Right cardiac atrium (tissue), 5 donors: ENCODE measurements at regions not wholly inside any gene's neighbourhood (a gene's known extent, or its start where the extent isn't known, plus 50 kb on each side); places are given as distances from the start of the nearest gene placed in this dataset.

Experiments used
- ATAC-seq, 2 donors: fragments of 200-7000 bp; cut with Tn5 transposase; one replicate each; pipeline versions ENCODE4 v1.8.0 to v1.9.1; 2020; ENCODE audit warnings: moderate library complexity in 2 of 2, mild to moderate bottlenecking in 1 of 2
- DNase-seq, 3 donors: peaks; one replicate each; pipeline ENCODE4 v3.0.0-alpha.2; 2020
- H3K27ac ChIP-seq: one replicate; pipeline ENCODE4 v1.5.1; 2013; ENCODE audit warnings: mild to moderate bottlenecking, low read length, control low read depth, moderate library complexity
- H3K27me3 ChIP-seq: one replicate; pipeline ENCODE4 v1.6.1; 2013; ENCODE audit not compliant: control insufficient read depth, insufficient read depth
- H3K4me1 ChIP-seq: one replicate; pipeline ENCODE4 v1.6.1; 2013; ENCODE audit warnings: low read length; ENCODE audit not compliant: control insufficient read depth, insufficient read depth
- H3K4me3 ChIP-seq: one replicate; pipeline ENCODE4 v1.5.1; 2013; ENCODE audit warnings: low read length, control low read depth
- H3K9me3 ChIP-seq: one replicate; pipeline ENCODE4 v1.6.1; 2013; ENCODE audit warnings: low read length; ENCODE audit not compliant: control insufficient read depth
- WGBS: extraction: QIAGEN DNeasy Blood & Tissue Kit; methylation state at CpG from one replicate; pipeline ENCODE4 v1.1.7; 2013; 5-methylcytosine and 5-hydroxymethylcytosine counted together
- intact Hi-C, 4 donors: fragments of 100-400 bp; cut with DNase I; formaldehyde crosslinking; loops; one replicate each; pipeline versions ENCODE4 v1.11.0 to v1.14.0; 2022 to 2023
- donor health status: healthy with polysubstance abuse.
- donor health status: DM: no; HTN: yes; CAD: no.
- donor health status: DM: no; HTN: no; CAD: no.
- donor health status: DM: no; HTN: yes; CAD: no; lungs with severe emphysema.
- donor health status: DM: yes; HTN: yes; CAD: no.

- no peak for DNase-seq
- no peak overlapping the region for H3K27ac ChIP-seq
- H3K4me3 ChIP-seq, result no peak overlapping the region
- H3K4me1 ChIP-seq, result peaks cover 23% of the 10 kb centered on the region
- 67% methylated on average over 4 of the region's 4 CpGs for WGBS
- H3K9me3 ChIP-seq, result no peaks in the 10 kb centered on the region
- intact Hi-C loops, result loop anchor here in 2 of 4 donors (10.0 kb wide), 2 partner anchors 59 to 61 kb away; partner anchors contain the start of gene ARHGAP35 (in 1 of the 2)
- no peaks in the 10 kb centered on the region for H3K27me3 ChIP-seq
- peak in 1 of 2 donors; percentile 20 for ATAC-seq
Measured at GRCh38 chr19:46925548-46925950, 64.8 kb downstream of the ARHGAP35 start.

GRCh38 chr19:46926170-46927071 lies 65.6 kb downstream of the ARHGAP35 start:
- no peak for DNase-seq
- ATAC-seq, result no peak
- H3K4me3 ChIP-seq, result no peak overlapping the region

GRCh38 chr19:46927106-46927505 lies 66.3 kb downstream of the ARHGAP35 start:
- ATAC-seq (no peak), DNase-seq (no peak)
- Histone ChIP-seq H3K4me3 (no peak overlapping the region), H3K9me3 (no peaks in the 10 kb centered on the region), H3K27ac (peak overlapping the region; percentile 48), H3K4me1 (peaks cover 27% of the 10 kb centered on the region), H3K27me3 (no peaks in the 10 kb centered on the region)
- intact Hi-C loops, result loop anchor here in 2 of 4 donors (10.0 kb wide), 2 partner anchors 58 to 62 kb away; partner anchors contain the start of gene ARHGAP35 (in 1 of the 2)
- WGBS, result 57% methylated on average over 6 of the region's 6 CpGs

More at GRCh38 chr19:46926170-46927071, 65.6 kb downstream of the ARHGAP35 start:
- Histone ChIP-seq H3K27me3 (no peaks in the 10 kb centered on the region), H3K27ac (peak overlapping the region; percentile 33), H3K4me1 (peaks cover 27% of the 10 kb centered on the region), H3K9me3 (no peaks in the 10 kb centered on the region)
- WGBS, result 71% methylated on average over 9 of the region's 9 CpGs
- intact Hi-C loops, result loop anchor here in 2 of 4 donors (10.0 kb wide), 2 partner anchors 58 to 62 kb away; partner anchors contain the start of gene ARHGAP35 (in 1 of the 2)

GRCh38 chr19:46927893-46928292 lies 67.1 kb downstream of the ARHGAP35 start:
- 43% methylated on average over 4 of the region's 4 CpGs for WGBS
- H3K27ac ChIP-seq, result peak overlapping the region; percentile 69
- no peaks in the 10 kb centered on the region for H3K9me3 ChIP-seq
- no peak overlapping the region for H3K4me3 ChIP-seq
- DNase-seq (no peak), ATAC-seq (no peak)
- peaks cover 27% of the 10 kb centered on the region for H3K4me1 ChIP-seq
- no peaks in the 10 kb centered on the region for H3K27me3 ChIP-seq
- intact Hi-C loops, result loop anchor here in 2 of 4 donors (10.0 kb wide), 2 partner anchors 57 to 63 kb away; partner anchors contain the start of gene ARHGAP35 (in 1 of the 2)

- DNase-seq (no peak), ATAC-seq (no peak)
- H3K9me3 ChIP-seq, result no peaks in the 10 kb centered on the region
- intact Hi-C loops, result loop anchor here in 2 of 4 donors (10.0 kb wide), 2 partner anchors 56 to 64 kb away; partner anchors contain the start of gene ARHGAP35 (in 1 of the 2)
- peaks cover 27% of the 10 kb centered on the region for H3K4me1 ChIP-seq
- 75% methylated on average over 5 of the region's 5 CpGs for WGBS
- H3K4me3 ChIP-seq, result no peak overlapping the region
- no peaks in the 10 kb centered on the region for H3K27me3 ChIP-seq
- H3K27ac ChIP-seq, result no peak overlapping the region
Measured at GRCh38 chr19:46928951-46929350, 68.2 kb downstream of the ARHGAP35 start.

DNA sequence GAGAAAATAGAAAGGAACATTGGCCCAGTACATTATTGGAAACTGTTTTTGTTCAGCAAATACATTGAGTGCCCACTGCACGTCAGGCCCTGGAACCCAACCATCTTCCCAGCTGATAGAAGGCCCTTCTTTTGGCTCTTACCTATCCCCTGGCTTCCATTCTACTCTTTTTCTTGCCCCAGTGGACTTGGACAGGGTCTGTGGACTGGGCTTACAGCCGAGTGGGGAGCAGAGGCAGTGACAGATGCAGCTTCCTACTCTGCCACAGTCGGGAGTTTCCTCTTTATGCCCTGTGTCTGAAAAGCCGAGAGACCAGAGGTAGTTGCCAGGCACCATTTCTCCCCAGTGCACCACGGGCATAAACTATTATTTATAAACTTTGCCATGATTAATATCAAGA lies 70.4 kb downstream of the ARHGAP35 start:
- H3K4me1 ChIP-seq, result peaks cover 12% of the 10 kb centered on the region
- 35% methylated on average over 5 of the region's 5 CpGs for WGBS
- no peak overlapping the region for H3K4me3 ChIP-seq
- no peaks in the 10 kb centered on the region for H3K27me3 ChIP-seq
- H3K27ac ChIP-seq, result peak overlapping the region; percentile 62
- intact Hi-C loops, result no loop called here
- peak in 1 of 2 donors; percentile 7 for ATAC-seq
- H3K9me3 ChIP-seq, result no peaks in the 10 kb centered on the region
- no peak for DNase-seq

GRCh38 chr19:46932346-46932745 lies 71.5 kb downstream of the ARHGAP35 start:
- ATAC-seq, result no peak

DNA sequence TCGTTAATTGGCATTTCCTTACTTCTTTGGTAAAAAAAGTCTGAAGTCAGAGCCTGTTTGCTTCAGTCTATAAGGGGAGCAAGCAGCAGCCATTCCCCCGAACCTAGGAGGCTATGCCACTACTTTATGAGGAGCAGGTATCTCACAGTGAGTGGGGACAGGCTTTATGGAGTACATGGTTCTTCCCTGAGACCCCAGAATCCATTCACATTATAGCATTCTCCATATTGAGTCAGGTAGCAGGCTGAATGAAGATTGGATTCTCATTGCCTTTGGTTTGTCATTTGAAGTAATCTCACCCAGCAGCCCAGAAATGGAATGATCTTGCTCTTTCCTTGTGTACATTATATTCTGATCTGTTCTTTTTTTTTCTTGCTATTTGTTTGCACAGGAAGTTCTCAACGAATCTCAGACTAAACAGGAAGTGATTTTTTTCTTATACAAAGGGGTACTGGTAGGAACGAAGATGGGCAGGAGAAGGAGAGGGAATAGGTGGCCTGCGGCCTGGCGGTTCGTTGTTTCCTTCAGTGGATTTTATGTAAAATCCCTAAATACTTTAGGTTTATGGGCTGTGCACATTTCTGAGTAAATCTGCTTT lies 74.4 kb downstream of the ARHGAP35 start:
- Histone ChIP-seq H3K4me1 (peaks cover 9% of the 10 kb centered on the region), H3K27ac (no peak overlapping the region), H3K4me3 (no peak overlapping the region), H3K27me3 (no peaks in the 10 kb centered on the region), H3K9me3 (no peaks in the 10 kb centered on the region)
- 71% methylated on average over 7 of the region's 7 CpGs for WGBS
- DNase-seq, result no peak
- ATAC-seq, result no peak
- intact Hi-C loops, result no loop called here

More at GRCh38 chr19:46932346-46932745, 71.5 kb downstream of the ARHGAP35 start:
- Histone ChIP-seq H3K27me3 (no peaks in the 10 kb centered on the region), H3K27ac (no peak overlapping the region), H3K4me1 (peaks cover 7% of the 10 kb centered on the region), H3K9me3 (no peaks in the 10 kb centered on the region), H3K4me3 (no peak overlapping the region)
- DNase-seq, result no peak
- 42% methylated on average over 2 of the region's 2 CpGs for WGBS
- intact Hi-C loops, result no loop called here

DNA sequence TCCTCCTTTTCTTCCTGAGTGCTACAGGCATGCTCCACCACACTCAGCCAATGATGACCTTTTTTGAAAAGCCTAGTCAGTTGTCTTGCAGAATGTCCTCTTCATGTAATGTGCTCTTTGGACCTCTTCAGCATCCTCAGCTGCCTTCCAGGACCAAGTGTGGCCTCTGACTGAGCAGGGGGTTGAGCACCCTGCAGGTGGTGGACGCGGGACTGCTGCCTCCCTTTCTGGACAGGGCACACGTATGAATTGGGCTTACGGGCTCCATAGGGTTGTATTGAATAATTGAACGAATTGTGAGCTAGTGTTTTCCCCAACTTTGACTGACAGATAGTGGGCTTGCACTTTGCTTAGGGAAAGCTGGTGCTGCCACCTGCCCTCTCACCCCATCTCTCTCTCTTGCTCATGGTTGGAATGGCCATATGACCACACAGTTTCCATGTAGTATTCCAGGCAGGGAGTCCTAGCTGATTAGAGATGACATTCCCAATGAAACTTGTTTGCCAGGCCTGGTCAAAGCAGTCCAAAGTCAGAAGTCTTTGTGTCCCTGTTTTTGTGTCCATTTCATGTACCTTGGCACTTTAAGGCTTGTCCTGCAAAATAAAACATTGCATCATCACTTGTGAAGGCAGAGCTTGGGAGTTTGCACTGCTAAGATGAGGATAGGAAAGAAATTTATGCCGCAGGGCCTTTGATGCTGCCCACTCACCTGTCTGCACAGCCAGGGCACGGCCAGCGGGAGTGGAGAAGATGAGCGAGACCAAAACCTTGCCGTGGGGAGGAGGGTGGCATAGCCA lies 76.3 kb upstream of the NPAS1 start:
- intact Hi-C loops, result no loop called here
- H3K4me3 ChIP-seq, result no peak overlapping the region
- no peak for DNase-seq
- no peak overlapping the region for H3K27ac ChIP-seq
- H3K27me3 ChIP-seq, result no peaks in the 10 kb centered on the region
- no peak for ATAC-seq
- WGBS, result 91% methylated on average over 10 of the region's 10 CpGs
- no peaks in the 10 kb centered on the region for H3K9me3 ChIP-seq
- H3K4me1 ChIP-seq, result peaks cover 21% of the 10 kb centered on the region

DNA sequence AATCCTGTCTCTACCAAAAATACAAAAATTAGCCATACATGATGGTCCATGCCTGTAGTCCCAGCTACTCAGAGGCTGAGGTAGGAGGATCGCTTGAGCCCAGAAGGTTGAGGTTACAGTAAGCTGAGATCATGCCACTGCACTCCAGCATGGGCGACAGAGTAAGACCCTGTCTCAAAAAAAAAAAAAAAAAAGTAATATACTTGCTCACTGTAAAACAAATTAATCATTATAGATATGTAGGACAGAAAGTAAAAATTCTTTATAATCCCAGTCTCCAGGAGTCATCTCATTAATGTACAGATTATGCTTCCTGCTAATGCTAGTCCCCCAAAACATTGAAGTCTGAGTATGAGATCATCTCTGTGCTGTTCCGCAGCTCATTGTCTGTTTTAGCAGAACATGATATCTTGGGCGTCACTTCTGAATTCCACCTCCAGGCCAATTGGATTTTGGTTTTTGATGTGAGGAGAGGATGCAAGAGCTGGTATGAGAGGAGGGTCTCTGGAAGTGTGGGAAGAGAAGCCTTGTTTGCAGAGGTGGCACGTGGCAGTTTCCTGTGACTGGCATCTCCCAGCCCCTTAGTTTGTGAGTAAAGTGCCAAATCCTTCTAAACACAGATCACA lies 75.4 kb upstream of the NPAS1 start:
- DNase-seq (no peak), ATAC-seq (no peak)
- intact Hi-C loops, result no loop called here
- Histone ChIP-seq H3K4me3 (no peak overlapping the region), H3K27me3 (no peaks in the 10 kb centered on the region), H3K27ac (peak overlapping the region; percentile 66), H3K9me3 (no peaks in the 10 kb centered on the region), H3K4me1 (peaks cover 21% of the 10 kb centered on the region)
- WGBS, result 50% methylated on average over 5 of the region's 5 CpGs
